ENCODE measurements at regions not wholly inside any gene's neighbourhood (a gene's known extent, or its start where the extent isn't known, plus 50 kb on each side); places are given as distances from the start of the nearest gene placed in this dataset.
"Not testable (repeated sequence)": the region's sequence is repeated elsewhere in the genome, so short reads cannot be mapped to it uniquely, and the experiment has no call there.

DNA sequence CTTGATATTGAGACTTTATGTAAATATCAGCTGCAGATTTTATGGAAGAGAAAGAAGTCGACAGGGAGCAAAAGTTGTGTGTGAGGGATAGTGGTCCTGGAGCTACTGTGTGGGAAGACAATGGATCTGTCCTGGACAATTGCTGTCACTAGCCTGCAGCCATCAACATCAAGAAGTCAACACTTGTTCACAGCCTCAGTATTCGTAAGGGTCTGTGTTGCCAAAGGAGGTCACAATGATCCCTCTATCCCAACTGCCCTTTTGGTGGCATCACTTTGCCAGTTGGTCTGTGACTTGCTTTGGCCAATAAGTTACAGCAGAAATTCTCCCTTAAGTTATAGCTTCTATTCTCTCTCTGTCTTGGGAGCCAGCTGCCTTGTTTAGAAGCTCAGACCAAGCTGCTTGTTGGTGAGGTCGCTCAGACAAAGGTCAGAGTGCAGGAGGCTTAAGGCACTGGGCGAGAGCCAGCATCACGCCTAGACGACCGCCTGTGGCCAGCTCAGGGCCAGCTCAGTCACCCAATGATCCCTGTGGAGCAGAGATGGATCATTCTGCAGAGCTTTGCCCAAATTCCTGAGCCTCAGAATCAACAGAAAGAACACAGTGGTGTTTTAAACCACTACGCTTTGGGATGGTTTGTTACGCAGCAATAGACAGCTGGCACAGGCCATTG lies 134.9 kb downstream of the RHOU start:
- no peak for DNase-seq

GRCh38 chr1:228871314-228872061 lies 136.2 kb downstream of the RHOU start:
- DNase-seq = no peak

DNA sequence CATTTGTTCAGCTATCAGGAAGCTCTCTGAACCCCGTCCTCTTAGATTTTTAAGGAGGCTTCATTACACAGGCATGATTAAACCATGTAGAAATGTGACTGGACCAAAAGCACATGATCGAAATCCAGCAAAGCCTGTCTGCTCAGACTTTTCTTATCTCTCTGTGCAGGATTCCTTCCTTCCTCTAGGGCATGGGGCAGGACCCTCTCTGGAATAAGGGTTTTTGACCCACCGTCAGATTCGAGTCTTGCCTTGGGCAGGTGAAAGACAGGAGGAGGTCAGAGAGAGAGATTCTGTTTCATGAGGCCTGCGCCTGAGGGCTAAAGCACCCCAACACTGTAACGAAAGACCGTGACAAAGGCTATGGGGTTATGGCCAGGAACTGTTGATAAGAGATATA lies 136.8 kb downstream of the RHOU start:
- DNase-seq = no peak

GRCh38 chr1:228873709-228874108 lies 138.4 kb downstream of the RHOU start:
- no peak for DNase-seq

- no peak for DNase-seq
Measured at GRCh38 chr1:228875741-228876140, 140.5 kb downstream of the RHOU start.

GRCh38 chr1:228876187-228876586 lies 140.9 kb downstream of the RHOU start:
- DNase-seq = no peak

DNA sequence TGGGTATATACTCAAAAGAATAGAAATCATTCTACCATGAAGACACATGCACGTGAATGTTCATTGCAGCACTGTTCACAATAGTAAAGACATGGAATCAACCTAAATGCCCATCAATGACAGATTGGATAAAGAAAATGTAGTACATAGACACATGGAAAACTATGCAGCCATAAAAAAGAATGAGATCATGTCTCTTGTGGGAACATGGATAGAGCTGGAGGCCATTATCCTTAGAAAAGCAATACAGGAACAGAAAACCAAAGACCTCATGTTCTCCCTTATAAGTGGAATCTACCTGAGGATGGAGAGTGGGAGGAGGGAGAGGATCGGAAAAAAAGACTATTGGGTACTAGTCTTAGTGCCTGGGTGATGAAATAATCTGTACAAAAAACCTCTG lies 143.9 kb downstream of the RHOU start:
- DNase-seq = no peak

GRCh38 chr1:228882041-228882770 lies 146.9 kb downstream of the RHOU start:
- DNase-seq = no peak

GRCh38 chr1:228882771-228883450 lies 147.6 kb downstream of the RHOU start:
- no peak for DNase-seq

DNA sequence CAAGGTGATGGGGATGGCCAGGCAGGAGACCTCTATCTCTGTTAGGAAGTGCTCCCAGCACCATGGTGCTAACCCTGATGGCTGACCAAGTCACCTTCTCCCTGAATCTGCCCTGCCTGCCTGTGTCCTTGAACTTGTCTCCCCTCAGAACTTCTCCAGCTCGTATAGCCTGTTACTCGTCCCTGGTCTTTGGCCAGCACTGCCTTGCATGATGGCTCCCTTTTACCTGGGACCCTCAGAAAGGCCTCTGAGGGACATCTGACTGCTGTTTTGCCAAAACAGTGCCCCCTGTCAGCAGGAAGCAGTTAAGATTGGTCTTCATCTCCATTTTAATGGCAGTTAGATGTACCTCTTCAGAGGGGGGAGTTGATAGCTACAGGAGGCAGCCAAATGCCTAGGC lies 148.3 kb downstream of the RHOU start:
- DNase-seq = no peak

DNA sequence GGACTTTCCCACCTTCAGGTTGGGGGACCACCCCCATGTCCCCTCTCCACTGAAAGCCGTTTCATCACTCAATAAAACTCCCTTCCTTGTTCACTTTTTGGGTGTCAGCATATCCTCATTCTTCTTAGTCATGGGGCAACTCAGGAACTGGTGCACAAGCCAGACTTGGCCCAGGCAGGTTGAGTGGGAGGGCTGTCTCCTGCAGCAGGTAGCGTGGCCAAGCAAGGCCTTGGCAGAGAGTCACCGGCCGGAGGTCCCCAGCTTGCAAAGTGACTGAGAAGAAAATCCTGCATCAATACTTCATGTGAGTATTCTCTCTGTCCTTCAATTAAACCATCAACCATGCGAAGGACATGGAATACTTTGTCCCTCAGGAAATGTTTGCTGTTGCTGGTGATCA lies 148.9 kb downstream of the RHOU start:
- DNase-seq = no peak

GRCh38 chr1:228884615-228885566 lies 149.6 kb downstream of the RHOU start:
- no peak for DNase-seq

- DNase-seq = no peak
Measured at GRCh38 chr1:228885845-228886244, 150.6 kb downstream of the RHOU start.

- no peak for DNase-seq
Measured at GRCh38 chr1:228887101-228887500, 151.8 kb downstream of the RHOU start.

GRCh38 chr1:228887960-228888359 lies 152.7 kb downstream of the RHOU start:
- DNase-seq = no peak

GRCh38 chr1:228889289-228889688 lies 154.0 kb downstream of the RHOU start:
- DNase-seq = no peak

DNA sequence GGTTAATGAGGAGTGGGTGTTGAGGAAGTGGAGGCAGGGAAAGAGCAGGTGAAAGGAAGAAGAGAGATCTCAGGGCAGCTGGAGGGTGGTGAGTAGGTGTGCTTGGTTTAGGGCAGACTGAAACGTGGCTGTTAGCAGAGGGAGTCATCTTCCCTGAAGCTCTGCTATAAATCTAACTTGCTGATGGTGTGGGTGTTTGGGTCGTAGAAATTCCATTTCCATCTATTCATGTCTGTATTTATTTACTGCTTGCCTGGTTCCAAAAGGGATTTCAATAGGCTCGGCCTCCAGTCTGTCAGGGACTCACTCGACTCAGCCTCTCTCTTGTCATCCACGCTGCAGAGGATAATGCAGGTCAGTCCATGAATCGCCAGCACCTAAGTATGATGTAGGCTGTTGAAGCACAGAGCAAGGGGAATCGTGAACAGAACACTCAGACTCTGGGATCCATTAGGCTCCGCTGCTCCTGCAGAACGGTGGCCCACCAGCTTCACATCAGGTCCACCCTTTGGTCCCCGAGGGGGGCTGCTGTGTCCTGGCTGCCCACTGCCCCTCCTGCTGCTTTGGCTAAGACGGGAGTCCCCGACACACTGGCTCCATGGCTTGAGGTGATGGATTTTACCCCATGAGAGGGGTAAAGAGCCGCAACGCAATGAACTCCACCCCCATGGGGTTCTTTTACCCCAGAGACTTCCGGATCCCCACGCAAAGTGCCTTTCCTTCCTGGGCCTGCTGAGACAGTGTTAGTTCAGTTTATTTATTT lies 156.2 kb downstream of the RHOU start:
- DNase-seq = no peak

- DNase-seq = not testable (repeated sequence)
Measured at GRCh38 chr1:228892200-228892599, 156.9 kb downstream of the RHOU start.

DNA sequence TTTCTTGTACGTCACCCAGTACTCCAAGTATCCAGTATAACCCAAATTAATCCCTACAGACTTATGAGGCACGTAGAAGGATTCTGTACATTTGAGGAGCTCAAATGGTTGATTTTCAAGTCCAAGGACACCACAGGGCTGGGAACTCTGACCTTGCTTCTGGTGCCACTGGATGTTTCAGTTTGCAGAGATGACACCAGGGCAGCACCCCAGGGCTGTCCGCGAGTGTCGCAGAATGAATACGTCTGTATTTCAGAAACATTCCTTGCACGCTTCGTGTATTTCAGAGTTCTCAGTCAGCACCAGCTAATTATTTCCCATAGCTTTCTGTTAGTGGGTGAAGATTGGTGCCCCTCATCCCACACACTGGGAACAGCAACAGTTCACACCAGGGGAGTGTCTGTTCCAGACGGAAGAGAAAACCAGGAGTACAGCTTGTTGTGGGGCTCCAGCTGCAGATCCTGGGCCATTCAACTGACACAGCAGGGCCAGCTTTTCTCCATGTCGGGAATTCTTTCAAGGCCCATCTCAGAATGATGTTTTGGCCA lies 159.2 kb downstream of the RHOU start:
- DNase-seq = no peak

DNA sequence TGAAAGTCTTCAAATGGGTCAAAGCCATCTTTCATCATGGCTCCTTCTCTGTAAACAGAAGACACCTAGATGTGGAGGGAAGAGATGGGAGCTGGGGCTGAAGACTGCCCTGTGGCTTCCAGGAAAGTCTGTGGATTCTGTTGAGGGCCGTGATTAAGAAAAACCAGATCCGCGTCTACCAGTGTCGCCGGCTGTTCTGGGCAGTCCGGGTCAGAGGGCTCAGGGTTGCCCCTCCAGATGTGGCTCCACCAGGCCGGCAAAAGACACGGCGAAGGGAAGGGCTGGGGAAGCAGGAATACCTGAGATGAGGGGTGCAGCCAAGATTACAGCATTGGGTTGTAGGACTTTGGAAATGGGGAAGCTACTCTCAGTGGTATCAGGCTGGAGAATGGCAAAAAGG lies 162.6 kb downstream of the RHOU start:
- DNase-seq = no peak

GRCh38 chr1:228898582-228898992 lies 163.3 kb downstream of the RHOU start:
- no peak for DNase-seq

Measured in activated T-cell treated with anti-CD3 and anti-CD28 coated beads, Interleukin-2, amount 50 U/mL, for 48 hours (primary cell).